ENCODE measurements at regions not wholly inside any gene's neighbourhood (a gene's known extent, or its start where the extent isn't known, plus 50 kb on each side); places are given as distances from the start of the nearest gene placed in this dataset.

GRCh38 chr1:164922585-164922984 is 363.6 kb downstream of the PBX1 start:
- DNase-seq (ENCODE audit: low spot score), result no peak
- Histone ChIP-seq H3K27ac (ENCODE audit: low read depth in 1 of 2, low read length in 2 of 2) (no peak overlapping the region), H3K9me3 (ENCODE audit: control insufficient read depth in 4 of 4, low read length in 3 of 4) (peaks cover 0 to 2% (median 0%) of the 10 kb centered on the region in 4 donors), H3K36me3 (ENCODE audit: control insufficient read depth in 4 of 4, insufficient read depth in 3 of 4, low read depth in 1 of 4, low read length in 3 of 4) (no peaks in the 10 kb centered on the region), H3K4me1 (ENCODE audit: control insufficient read depth in 4 of 4, insufficient read depth in 4 of 4, low read length in 3 of 4) (no peaks in the 10 kb centered on the region), H3K27me3 (ENCODE audit: control insufficient read depth in 4 of 4, insufficient read depth in 4 of 4, low read length in 3 of 4) (no peaks in the 10 kb centered on the region), H3K4me3 (ENCODE audit: low read depth in 1 of 3, low read length in 3 of 3) (no peak overlapping the region), H3K9ac (ENCODE audit: low read depth in 1 of 2, low read length in 2 of 2) (no peak overlapping the region)
- TF ChIP-seq REST (IDR thresholded peaks at IDR 0.05) (no peak), SP1 (IDR thresholded peaks at IDR 0.05) (no peak), JUND (IDR thresholded peaks at IDR 0.05) (no peak), NR2F2 (IDR thresholded peaks at IDR 0.05) (no peak), EGR1 (IDR thresholded peaks at IDR 0.05; ENCODE audit: low read depth in 2 of 2) (no peak), GABPA (IDR thresholded peaks at IDR 0.05 in 1 of 2, conservative IDR thresholded peaks at IDR 0.05 in 1 of 2) (no peak), FOXA1 (IDR thresholded peaks at IDR 0.05) (no peak), CTCF (IDR thresholded peaks at IDR 0.05; ENCODE audit: low read depth, low read length, missing input control) (no peak)

- DNase-seq (ENCODE audit: low spot score), result no peak
- 78% methylated on average over 5 of the region's 5 CpGs for WGBS
- no peaks in the 10 kb centered on the region for H3K27me3 ChIP-seq (ENCODE audit: control insufficient read depth in 4 of 4, insufficient read depth in 4 of 4, low read length in 3 of 4)
- peaks cover 0 to 2% (median 0%) of the 10 kb centered on the region in 4 donors for H3K9me3 ChIP-seq (ENCODE audit: control insufficient read depth in 4 of 4, low read length in 3 of 4)
- no peaks in the 10 kb centered on the region for H3K4me1 ChIP-seq (ENCODE audit: control insufficient read depth in 4 of 4, insufficient read depth in 4 of 4, low read length in 3 of 4)
- no peak overlapping the region for H3K4me3 ChIP-seq (ENCODE audit: low read depth in 1 of 3, low read length in 3 of 3)
- TF ChIP-seq FOXA1 (IDR thresholded peaks at IDR 0.05) (no peak), HNF4G (IDR thresholded peaks at IDR 0.05) (no peak), HNF4A (conservative IDR thresholded peaks at IDR 0.05) (no peak), ATF3 (IDR thresholded peaks at IDR 0.05) (no peak), YY1 (IDR thresholded peaks at IDR 0.05) (no peak), ZBTB33 (IDR thresholded peaks at IDR 0.05) (no peak), SP1 (IDR thresholded peaks at IDR 0.05) (no peak), CTCF (IDR thresholded peaks at IDR 0.05; ENCODE audit: low read depth, low read length, missing input control) (no peak), RXRA (IDR thresholded peaks at IDR 0.05) (no peak), RAD21 (IDR thresholded peaks at IDR 0.05) (no peak), MAX (IDR thresholded peaks at IDR 0.05) (no peak), GABPA (IDR thresholded peaks at IDR 0.05 in 1 of 2, conservative IDR thresholded peaks at IDR 0.05 in 1 of 2) (no peak), NR2F2 (IDR thresholded peaks at IDR 0.05) (no peak), EGR1 (IDR thresholded peaks at IDR 0.05; ENCODE audit: low read depth in 2 of 2) (no peak), FOXA2 (IDR thresholded peaks at IDR 0.05) (no peak), REST (IDR thresholded peaks at IDR 0.05) (no peak), TAF1 (conservative IDR thresholded peaks at IDR 0.05) (no peak)
- H3K36me3 ChIP-seq (ENCODE audit: control insufficient read depth in 4 of 4, insufficient read depth in 3 of 4, low read depth in 1 of 4, low read length in 3 of 4), result no peaks in the 10 kb centered on the region
- no peak overlapping the region for H3K27ac ChIP-seq (ENCODE audit: low read depth in 1 of 2, low read length in 2 of 2)
- H3K9ac ChIP-seq (ENCODE audit: low read depth in 1 of 2, low read length in 2 of 2), result no peak overlapping the region
Measured at GRCh38 chr1:164921493-164921892, 362.5 kb downstream of the PBX1 start.

Measured in liver (tissue), 8 donors.